ENCODE measurements at regions not wholly inside any gene's neighbourhood (a gene's known extent, or its start where the extent isn't known, plus 50 kb on each side); places are given as distances from the start of the nearest gene placed in this dataset.
A peak's percentile ranks its signal among the peaks of the same experiment; 100 is the strongest.

DNA sequence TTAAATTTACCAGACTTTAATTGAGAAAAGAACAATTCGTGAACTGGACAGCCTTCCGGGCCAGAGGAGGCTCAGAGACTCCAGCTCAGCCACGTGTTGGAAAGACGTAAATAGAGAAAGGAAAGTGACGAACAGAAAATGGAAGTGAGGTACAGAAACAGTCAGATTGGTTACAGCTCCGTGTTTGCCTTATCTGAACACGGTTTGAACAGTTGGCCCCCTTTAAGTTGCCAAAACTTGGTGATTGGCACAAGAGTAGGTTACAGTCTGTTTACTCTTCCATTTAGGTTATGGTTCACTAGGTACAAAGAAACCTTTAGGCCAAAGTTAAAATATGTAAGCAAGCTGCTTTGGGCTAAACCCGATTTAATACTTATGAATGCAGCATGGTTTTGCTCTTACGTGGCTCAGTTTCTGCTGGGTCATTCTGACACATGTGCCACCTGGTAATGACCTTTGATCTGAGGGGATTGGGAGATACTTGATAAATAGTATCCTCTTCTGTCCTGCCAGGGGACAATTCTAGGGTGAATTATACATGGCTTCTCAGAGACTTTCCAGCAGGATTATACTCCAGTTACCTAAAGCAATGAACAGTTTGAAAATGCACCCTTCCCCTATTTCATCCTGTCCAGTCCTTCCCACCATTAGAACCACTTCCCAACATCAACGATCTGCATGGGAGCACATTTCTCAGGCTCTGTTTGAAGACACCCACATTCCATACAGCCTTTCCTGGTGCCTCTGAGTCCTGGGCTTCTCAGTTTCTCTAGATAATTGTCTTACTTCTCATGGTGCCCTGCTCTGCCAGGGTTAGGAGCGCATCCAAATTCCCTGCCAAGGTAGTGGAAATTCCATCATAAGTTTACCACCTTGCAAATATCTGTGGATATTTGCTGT, 65.1 kb upstream of the TGIF1 start:
- H3K27me3 Mint-ChIP-seq, result peaks cover 0 to 5% of the 10 kb centered on the region in 2 donors
- DNase-seq, result no peak
- no peak overlapping the region for H3K4me3 Mint-ChIP-seq
- no peaks in the 10 kb centered on the region for H3K36me3 Mint-ChIP-seq
- H3K27ac Mint-ChIP-seq, result no peak overlapping the region
- H3K36me3 ChIP-seq (ENCODE audit: insufficient read depth, low read length), result no peaks in the 10 kb centered on the region
- CTCF ChIA-PET (ENCODE audit: partially characterized antibody), result no interaction called here
- no peaks in the 10 kb centered on the region for H3K4me1 ChIP-seq (ENCODE audit: insufficient read depth, low read length)
- intact Hi-C loops (cut with micrococcal nuclease), result no loop called here
- H3K9me3 Mint-ChIP-seq, result peaks cover 0 to 4% (median 0%) of the 10 kb centered on the region in 8 donors
- POLR2A ChIA-PET (ENCODE audit: partially characterized antibody), result interaction anchor here (1.5 kb wide), 1 partner anchor 69 kb away, joined by 3 read pairs; no protein-coding TSS in a partner anchor
- H3K9me3 ChIP-seq (ENCODE audit: control insufficient read depth in 1 of 2, low read length in 2 of 2), result no peaks in the 10 kb centered on the region
- H3K4me1 Mint-ChIP-seq, result peaks cover 0 to 2% (median 0%) of the 10 kb centered on the region in 4 donors
- H3K27me3 ChIP-seq (ENCODE audit: insufficient read depth, low read length), result no peaks in the 10 kb centered on the region
- no peak overlapping the region for H3K27ac ChIP-seq (ENCODE audit: low read depth, low read length)
- H3K4me3 ChIP-seq (ENCODE audit: low read length in 2 of 2), result no peak overlapping the region

GRCh38 chr18:3388323-3388722, 61.6 kb upstream of the TGIF1 start:
- no peaks in the 10 kb centered on the region for H3K27me3 Mint-ChIP-seq
- CTCF ChIA-PET (ENCODE audit: partially characterized antibody), result no interaction called here
- H3K9me3 ChIP-seq (ENCODE audit: control insufficient read depth in 1 of 2, low read length in 2 of 2), result no peaks in the 10 kb centered on the region
- no peaks in the 10 kb centered on the region for H3K27me3 ChIP-seq (ENCODE audit: insufficient read depth, low read length)
- DNase-seq, result no peak
- no peak overlapping the region for H3K27ac Mint-ChIP-seq
- H3K4me1 Mint-ChIP-seq, result no peaks in the 10 kb centered on the region
- intact Hi-C loops (cut with micrococcal nuclease), result no loop called here
- peaks cover 0 to 5% of the 10 kb centered on the region in 2 donors for H3K36me3 Mint-ChIP-seq
- no peak overlapping the region for H3K27ac ChIP-seq (ENCODE audit: low read depth, low read length)
- no peaks in the 10 kb centered on the region for H3K36me3 ChIP-seq (ENCODE audit: insufficient read depth, low read length)
- POLR2A ChIA-PET (ENCODE audit: partially characterized antibody), result no interaction called here
- H3K4me1 ChIP-seq (ENCODE audit: insufficient read depth, low read length), result no peaks in the 10 kb centered on the region
- peaks cover 0 to 17% (median 6%) of the 10 kb centered on the region in 8 donors for H3K9me3 Mint-ChIP-seq
- no peak overlapping the region for H3K4me3 ChIP-seq (ENCODE audit: low read length in 2 of 2)
- no peak overlapping the region for H3K4me3 Mint-ChIP-seq

- Histone ChIP-seq H3K9me3 (ENCODE audit: control insufficient read depth in 1 of 2, low read length in 2 of 2) (no peaks in the 10 kb centered on the region), H3K27me3 (ENCODE audit: insufficient read depth, low read length) (no peaks in the 10 kb centered on the region), H3K4me1 (ENCODE audit: insufficient read depth, low read length) (no peaks in the 10 kb centered on the region), H3K36me3 (ENCODE audit: insufficient read depth, low read length) (no peaks in the 10 kb centered on the region), H3K27ac (ENCODE audit: low read depth, low read length) (no peak overlapping the region), H3K4me3 (ENCODE audit: low read length in 2 of 2) (no peak overlapping the region)
- CTCF ChIA-PET (ENCODE audit: partially characterized antibody), result no interaction called here
- intact Hi-C loops (cut with micrococcal nuclease), result no loop called here
- H3K4me1 Mint-ChIP-seq, result no peaks in the 10 kb centered on the region
- no peak overlapping the region for H3K27ac Mint-ChIP-seq
- no peak overlapping the region for H3K4me3 Mint-ChIP-seq
- DNase-seq, result no peak
- H3K36me3 Mint-ChIP-seq, result peaks cover 0 to 5% of the 10 kb centered on the region in 2 donors
- POLR2A ChIA-PET (ENCODE audit: partially characterized antibody), result no interaction called here
- H3K27me3 Mint-ChIP-seq, result peaks cover under 1 to 1% of the 10 kb centered on the region in 2 donors
- H3K9me3 Mint-ChIP-seq, result peaks cover 0 to 17% (median 7%) of the 10 kb centered on the region in 8 donors
Measured at GRCh38 chr18:3388980-3389379, 61.0 kb upstream of the TGIF1 start.

GRCh38 chr18:3389977-3390376, 60.0 kb upstream of the TGIF1 start:
- Mint-ChIP-seq H3K27ac (peak overlapping the region in 2 of 7 donors; percentile 22 to 25), H3K4me1 (no peaks in the 10 kb centered on the region), H3K4me3 (no peak overlapping the region), H3K9me3 (peaks cover 0 to 23% (median 13%) of the 10 kb centered on the region in 8 donors), H3K36me3 (peaks cover 0 to 9% of the 10 kb centered on the region in 2 donors), H3K27me3 (peaks cover 1% of the 10 kb centered on the region in 2 donors)
- no peaks in the 10 kb centered on the region for H3K4me1 ChIP-seq (ENCODE audit: insufficient read depth, low read length)
- ChIA-PET POLR2A (ENCODE audit: partially characterized antibody) (no interaction called here), CTCF (ENCODE audit: partially characterized antibody) (no interaction called here)
- H3K9me3 ChIP-seq (ENCODE audit: control insufficient read depth in 1 of 2, low read length in 2 of 2), result no peaks in the 10 kb centered on the region
- no peak overlapping the region for H3K4me3 ChIP-seq (ENCODE audit: low read length in 2 of 2)
- no peak overlapping the region for H3K27ac ChIP-seq (ENCODE audit: low read depth, low read length)
- no peaks in the 10 kb centered on the region for H3K36me3 ChIP-seq (ENCODE audit: insufficient read depth, low read length)
- H3K27me3 ChIP-seq (ENCODE audit: insufficient read depth, low read length), result no peaks in the 10 kb centered on the region
- DNase-seq, result no peak
- intact Hi-C loops (cut with micrococcal nuclease), result no loop called here

DNA sequence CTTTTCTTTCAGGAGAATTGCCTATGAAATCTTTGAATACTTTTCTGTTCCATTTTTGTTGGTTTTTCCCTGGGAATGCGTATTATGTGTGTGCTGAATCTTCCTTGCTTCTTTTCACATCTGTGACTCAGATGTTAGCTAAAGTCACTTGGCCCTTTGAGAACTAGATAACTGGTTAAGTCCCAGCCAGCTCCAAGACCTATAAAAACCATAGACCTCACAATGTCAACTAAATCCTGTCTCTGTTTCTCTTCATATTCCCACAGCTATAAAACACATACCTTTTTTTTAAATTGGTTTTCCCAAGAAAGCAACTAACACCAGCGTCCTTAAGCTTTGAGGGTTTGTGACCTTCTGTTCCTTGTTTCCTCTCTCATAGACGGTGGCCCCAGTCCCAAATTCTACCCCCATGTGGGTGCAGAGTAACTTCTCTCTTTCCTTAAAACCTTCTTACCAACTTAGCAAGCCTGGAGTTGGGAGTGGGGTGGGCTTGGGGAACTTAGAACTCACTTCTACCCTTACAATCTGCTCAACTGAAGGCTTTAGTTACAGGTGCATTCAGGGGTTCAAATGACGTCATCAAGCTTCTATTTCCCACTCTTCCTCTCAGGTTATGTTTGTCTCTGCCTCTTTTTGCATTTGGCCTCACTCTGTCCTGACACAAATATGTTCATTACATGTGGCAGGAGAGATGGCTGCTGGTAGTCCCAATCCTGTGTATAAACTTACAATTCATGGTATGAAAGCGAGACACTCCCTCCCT, 58.1 kb upstream of the TGIF1 start:
- ChIA-PET CTCF (ENCODE audit: partially characterized antibody) (interaction anchor here (0.7 to 2.6 kb wide), 4 partner anchors 11 to 194 kb away, joined by 3 to 6 read pairs (median 4); no protein-coding TSS in a partner anchor), POLR2A (ENCODE audit: partially characterized antibody) (no interaction called here)
- Mint-ChIP-seq H3K27me3 (peaks cover 1 to 2% of the 10 kb centered on the region in 2 donors), H3K36me3 (peaks cover 0 to 11% of the 10 kb centered on the region in 2 donors), H3K4me3 (no peak overlapping the region), H3K4me1 (no peaks in the 10 kb centered on the region), H3K9me3 (peaks cover 0 to 28% (median 15%) of the 10 kb centered on the region in 8 donors), H3K27ac (no peak overlapping the region)
- H3K36me3 ChIP-seq (ENCODE audit: insufficient read depth, low read length), result no peaks in the 10 kb centered on the region
- H3K4me3 ChIP-seq (ENCODE audit: low read length in 2 of 2), result no peak overlapping the region
- H3K4me1 ChIP-seq (ENCODE audit: insufficient read depth, low read length), result no peaks in the 10 kb centered on the region
- intact Hi-C loops (cut with micrococcal nuclease), result no loop called here
- no peak for DNase-seq
- no peak overlapping the region for H3K27ac ChIP-seq (ENCODE audit: low read depth, low read length)
- no peaks in the 10 kb centered on the region for H3K27me3 ChIP-seq (ENCODE audit: insufficient read depth, low read length)
- H3K9me3 ChIP-seq (ENCODE audit: control insufficient read depth in 1 of 2, low read length in 2 of 2), result no peaks in the 10 kb centered on the region

DNA sequence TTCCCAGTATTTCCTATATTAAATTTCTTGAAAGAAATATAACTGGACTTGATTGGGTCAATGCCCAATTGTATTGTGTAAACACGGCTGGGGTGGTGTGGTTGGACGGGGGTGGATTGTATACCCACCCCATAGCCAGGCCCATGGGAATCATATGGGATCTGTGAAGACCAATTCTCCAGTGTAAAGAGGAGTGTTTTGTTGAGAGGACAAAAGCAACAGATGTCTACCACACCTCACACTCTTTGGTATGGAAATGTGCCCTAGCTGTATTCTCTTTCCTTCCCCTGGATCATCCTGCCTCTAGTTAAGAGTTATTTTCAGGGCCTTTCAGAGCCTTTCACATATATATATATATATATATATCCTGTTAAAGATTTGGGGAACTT, 57.5 kb upstream of the TGIF1 start:
- CTCF ChIA-PET (ENCODE audit: partially characterized antibody), result interaction anchor here (1.3 to 2.6 kb wide), 2 partner anchors 14 to 193 kb away, joined by 3 to 6 read pairs; no protein-coding TSS in a partner anchor
- Mint-ChIP-seq H3K4me1 (no peaks in the 10 kb centered on the region), H3K9me3 (peaks cover 0 to 28% (median 15%) of the 10 kb centered on the region in 8 donors), H3K27me3 (peaks cover 1 to 4% of the 10 kb centered on the region in 2 donors), H3K36me3 (peaks cover 0 to 11% of the 10 kb centered on the region in 2 donors), H3K4me3 (no peak overlapping the region), H3K27ac (no peak overlapping the region)
- Histone ChIP-seq H3K4me1 (ENCODE audit: insufficient read depth, low read length) (no peaks in the 10 kb centered on the region), H3K9me3 (ENCODE audit: control insufficient read depth in 1 of 2, low read length in 2 of 2) (no peaks in the 10 kb centered on the region), H3K27ac (ENCODE audit: low read depth, low read length) (no peak overlapping the region), H3K27me3 (ENCODE audit: insufficient read depth, low read length) (no peaks in the 10 kb centered on the region), H3K36me3 (ENCODE audit: insufficient read depth, low read length) (no peaks in the 10 kb centered on the region), H3K4me3 (ENCODE audit: low read length in 2 of 2) (no peak overlapping the region)
- POLR2A ChIA-PET (ENCODE audit: partially characterized antibody), result no interaction called here
- intact Hi-C loops (cut with micrococcal nuclease), result no loop called here
- DNase-seq, result no peak

DNA sequence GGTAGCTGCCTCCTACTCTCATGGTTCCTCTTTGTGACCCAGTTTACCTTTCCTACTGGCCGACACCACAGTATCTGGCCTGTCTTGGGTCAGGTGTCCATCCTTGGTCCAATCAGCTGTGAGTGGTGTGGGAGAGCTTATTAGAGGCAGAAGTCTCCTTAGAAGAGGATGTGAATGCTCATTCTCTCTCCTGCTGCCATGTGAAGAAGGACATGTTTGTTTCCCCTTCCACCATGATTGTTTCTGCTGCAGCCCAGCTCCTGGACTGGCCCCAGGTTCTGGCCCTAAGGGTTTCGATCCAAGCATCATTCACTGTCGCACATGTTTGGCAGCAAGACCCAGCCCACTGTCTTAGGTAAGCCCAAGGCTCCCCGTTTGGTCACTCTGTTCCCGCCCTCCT, 55.3 kb upstream of the TGIF1 start:
- Mint-ChIP-seq H3K4me1 (no peaks in the 10 kb centered on the region), H3K4me3 (no peak overlapping the region), H3K27me3 (peaks cover 3 to 4% of the 10 kb centered on the region in 2 donors), H3K9me3 (peaks cover 0 to 27% (median 15%) of the 10 kb centered on the region in 8 donors), H3K27ac (no peak overlapping the region), H3K36me3 (peaks cover 0 to 11% of the 10 kb centered on the region in 2 donors)
- H3K27ac ChIP-seq (ENCODE audit: low read depth, low read length), result no peak overlapping the region
- no peaks in the 10 kb centered on the region for H3K27me3 ChIP-seq (ENCODE audit: insufficient read depth, low read length)
- no peak for DNase-seq
- H3K4me3 ChIP-seq (ENCODE audit: low read length in 2 of 2), result no peak overlapping the region
- H3K4me1 ChIP-seq (ENCODE audit: insufficient read depth, low read length), result no peaks in the 10 kb centered on the region
- ChIA-PET CTCF (ENCODE audit: partially characterized antibody) (interaction anchor here (0.6 to 1.2 kb wide), 3 partner anchors 60 to 715 kb away, joined by 3 to 5 read pairs (median 4); no protein-coding TSS in a partner anchor), POLR2A (ENCODE audit: partially characterized antibody) (no interaction called here)
- no peaks in the 10 kb centered on the region for H3K9me3 ChIP-seq (ENCODE audit: control insufficient read depth in 1 of 2, low read length in 2 of 2)
- intact Hi-C loops (cut with micrococcal nuclease), result no loop called here
- no peaks in the 10 kb centered on the region for H3K36me3 ChIP-seq (ENCODE audit: insufficient read depth, low read length)

Data from CD4-positive, alpha-beta memory T cell (primary cell).